ENCODE measurements at regions not wholly inside any gene's neighbourhood (a gene's known extent, or its start where the extent isn't known, plus 50 kb on each side); places are given as distances from the start of the nearest gene placed in this dataset.
A peak's percentile ranks its signal among the peaks of the same experiment; 100 is the strongest.

DNA sequence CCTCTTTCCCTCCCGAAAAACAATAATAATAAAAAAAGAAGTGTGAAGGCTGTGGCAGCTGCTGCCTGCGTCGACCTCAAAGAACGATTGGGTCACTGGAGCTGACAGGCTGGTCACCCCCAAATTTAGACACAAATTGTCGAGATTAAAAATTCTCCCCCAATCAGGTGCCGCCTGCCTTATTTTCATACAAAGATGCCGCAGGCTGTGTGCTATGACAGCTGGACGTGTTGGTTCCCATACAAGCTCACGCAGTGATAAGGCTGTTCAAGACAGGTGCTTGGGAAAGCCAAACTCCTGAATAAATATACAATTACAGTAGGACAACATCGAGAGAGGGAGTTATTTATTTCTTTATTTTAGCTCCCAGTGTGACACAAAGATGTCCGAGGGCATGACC is 1041.8 kb downstream of the VRK1 start:
- DNase-seq = no peak

DNA sequence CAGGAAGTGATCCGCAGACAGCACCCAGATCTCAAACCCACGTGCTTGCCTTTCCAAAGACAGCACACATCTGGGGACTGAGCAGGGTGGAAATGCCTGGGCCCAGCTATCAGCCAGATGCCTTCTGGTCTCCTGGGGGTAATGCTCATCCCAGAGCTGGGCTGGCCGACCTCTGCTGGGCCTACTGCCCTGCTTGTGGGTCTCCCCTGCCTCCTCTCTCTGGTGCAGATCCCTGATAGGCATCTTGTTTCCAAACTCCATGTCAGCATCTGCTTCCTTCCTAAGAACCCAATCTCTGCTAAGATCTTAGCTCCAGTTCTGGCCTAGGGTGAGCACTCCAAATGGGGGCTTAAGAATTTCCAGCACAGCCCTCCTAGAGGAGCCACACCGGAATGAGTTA is 1043.0 kb downstream of the VRK1 start:
- DNase-seq = no peak

- no peak for DNase-seq
Measured at GRCh38 chr14:97841762-97842161, 1044.6 kb downstream of the VRK1 start.

GRCh38 chr14:97843066-97843465 is 1045.9 kb downstream of the VRK1 start:
- DNase-seq = no peak

DNA sequence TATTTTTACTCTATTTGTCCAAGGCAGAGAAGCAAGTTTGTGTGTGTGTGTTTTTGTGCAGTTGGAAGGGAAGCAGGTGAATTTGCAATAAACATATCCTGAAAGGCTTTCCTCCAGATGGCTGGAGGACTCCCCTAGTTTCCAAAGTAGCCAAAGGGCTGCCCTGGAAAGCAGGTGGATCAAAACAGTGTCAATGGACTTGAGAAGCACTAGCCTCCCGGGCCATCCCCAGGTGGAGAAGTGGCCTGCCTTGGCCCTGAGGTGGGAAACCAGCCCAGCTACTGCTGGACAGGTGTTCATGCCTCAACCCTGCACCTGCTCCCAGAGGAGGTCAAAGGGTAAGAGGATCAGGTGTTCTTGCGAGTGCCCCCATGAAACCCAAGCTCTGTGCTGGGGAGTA is 1046.9 kb downstream of the VRK1 start:
- no peak for DNase-seq

DNA sequence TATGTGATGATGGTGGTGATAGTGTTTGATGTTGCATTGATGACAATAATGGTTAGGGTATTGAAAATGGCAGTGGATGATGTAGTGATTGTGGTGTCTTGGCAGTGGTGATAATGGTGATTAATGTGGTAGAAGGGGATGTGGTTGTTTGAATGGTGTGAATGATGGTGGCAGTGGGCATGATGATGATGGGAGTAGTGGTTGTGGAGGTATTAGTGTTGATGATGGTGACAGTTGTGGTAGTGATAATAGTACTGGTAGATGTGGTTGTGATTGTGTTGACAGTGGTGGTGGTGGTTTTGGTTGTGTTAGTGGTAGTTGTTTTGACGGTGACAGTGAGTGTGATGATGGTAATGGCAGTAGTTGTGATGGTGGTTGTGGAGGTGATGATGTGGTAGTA is 1049.0 kb downstream of the VRK1 start:
- peak; percentile 20 for DNase-seq

- no peak for DNase-seq
Measured at GRCh38 chr14:97848317-97848980, 1051.3 kb downstream of the VRK1 start.

- DNase-seq = no peak
Measured at GRCh38 chr14:97850466-97850865, 1053.3 kb downstream of the VRK1 start.

- no peak for DNase-seq
Measured at GRCh38 chr14:97850886-97851285, 1053.7 kb downstream of the VRK1 start.

GRCh38 chr14:97851428-97851995 is 1054.3 kb downstream of the VRK1 start:
- no peak for DNase-seq

GRCh38 chr14:97854918-97855317 is 1057.7 kb downstream of the VRK1 start:
- DNase-seq = no peak

DNA sequence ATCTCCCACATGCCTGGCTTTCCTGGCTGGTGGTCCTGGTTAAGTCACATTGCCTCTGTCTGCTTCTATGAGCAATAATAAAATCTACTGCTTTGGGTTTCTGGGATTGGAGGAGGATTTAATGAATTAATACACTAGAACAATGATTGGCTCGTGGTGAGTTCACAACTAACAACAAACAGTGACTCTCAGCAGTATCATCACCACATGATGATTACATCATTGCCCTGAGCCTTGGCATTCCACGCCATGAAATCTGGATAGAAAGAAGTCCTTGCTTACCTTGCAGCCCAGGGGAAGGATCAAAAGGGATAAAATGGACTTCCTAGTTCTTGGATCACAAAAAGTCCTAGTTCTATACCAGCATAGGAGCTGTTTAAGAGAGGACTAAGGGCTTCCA is 1069.0 kb downstream of the VRK1 start:
- no peak for DNase-seq

- no peak for DNase-seq
Measured at GRCh38 chr14:97866664-97867063, 1069.5 kb downstream of the VRK1 start.

GRCh38 chr14:97873291-97873690 is 1076.1 kb downstream of the VRK1 start:
- DNase-seq = no peak

DNA sequence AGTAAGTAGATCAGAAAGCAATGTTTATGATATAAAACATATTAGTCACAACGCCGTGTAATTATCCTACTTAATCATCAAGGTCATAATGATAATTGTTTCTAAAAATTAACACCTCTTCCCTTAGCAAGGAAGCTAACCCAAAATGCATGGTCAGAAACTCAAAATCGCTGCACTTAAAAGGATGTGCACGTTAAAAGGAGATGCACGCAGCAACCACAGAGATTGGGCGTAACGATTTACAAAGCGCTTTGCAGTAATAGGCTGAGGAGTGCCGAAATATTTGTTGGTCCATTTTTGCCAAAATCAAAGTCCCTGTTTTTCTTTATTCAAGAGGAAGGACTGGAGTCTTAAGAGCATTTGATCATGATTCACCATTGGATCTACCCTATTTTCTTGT is 1077.2 kb downstream of the VRK1 start:
- DNase-seq = no peak

DNA sequence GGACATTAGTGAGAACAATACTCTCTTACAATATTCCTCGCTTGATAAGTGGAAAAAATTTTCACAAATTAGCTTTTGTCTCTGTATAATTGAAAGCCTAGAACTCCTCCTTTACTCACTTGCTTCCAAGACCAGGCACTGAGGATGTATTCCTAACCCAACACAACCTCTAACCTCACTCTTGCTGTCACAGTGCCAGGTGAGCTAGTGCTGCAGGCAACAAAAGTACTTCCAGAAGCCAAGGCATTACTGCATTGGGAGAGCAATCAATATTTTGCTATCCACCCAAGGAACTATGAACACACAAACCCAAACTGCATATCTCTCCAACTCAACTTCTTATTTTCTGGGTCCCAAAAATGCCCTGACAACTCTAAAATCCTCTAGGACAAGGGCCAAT is 1081.0 kb downstream of the VRK1 start:
- DNase-seq = no peak

DNA sequence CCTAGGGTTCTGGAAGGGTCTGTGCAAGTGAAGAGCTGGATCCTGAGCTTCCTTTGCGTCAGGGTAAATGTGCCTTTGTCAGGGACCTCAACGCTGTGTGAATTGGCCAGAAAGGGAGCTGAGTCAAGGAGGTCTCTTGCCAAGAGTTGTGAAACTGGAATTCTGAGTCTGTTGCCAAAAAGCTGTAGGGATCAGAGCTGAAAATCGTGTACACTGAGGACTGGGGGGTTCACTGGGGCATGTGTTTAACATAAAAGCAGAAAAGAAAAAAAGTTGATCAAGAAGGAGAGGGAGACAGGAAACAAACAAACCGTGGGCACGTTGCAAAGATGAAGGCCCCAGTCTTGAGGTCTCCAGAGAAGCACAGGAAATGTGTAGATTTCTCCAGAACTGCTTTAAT is 1081.5 kb downstream of the VRK1 start:
- DNase-seq = peak; percentile 15

- DNase-seq = no peak
Measured at GRCh38 chr14:97887690-97888089, 1090.5 kb downstream of the VRK1 start.

DNA sequence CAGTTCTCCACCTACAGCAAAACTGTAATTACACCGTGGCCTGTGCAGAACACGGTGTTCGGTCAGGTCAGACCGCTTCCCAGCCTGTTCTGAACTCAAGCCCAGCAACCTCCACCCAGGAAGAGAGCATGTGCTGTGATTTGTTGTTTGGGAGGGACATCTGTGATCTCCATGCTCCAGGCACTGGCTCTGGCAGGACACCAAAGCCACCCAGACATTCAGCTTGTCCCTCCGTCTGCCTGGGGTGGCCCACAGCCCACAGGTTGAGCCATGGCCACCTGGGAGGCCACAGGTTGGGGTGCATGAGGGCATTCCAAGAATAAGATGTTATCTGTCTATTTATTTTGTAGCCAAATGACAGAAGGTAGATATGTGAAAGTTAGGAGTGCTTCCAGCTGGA is 1091.1 kb downstream of the VRK1 start:
- no peak for DNase-seq

GRCh38 chr14:97891515-97891914 is 1094.3 kb downstream of the VRK1 start:
- DNase-seq = no peak

- no peak for DNase-seq
Measured at GRCh38 chr14:97894552-97894951, 1097.4 kb downstream of the VRK1 start.

GRCh38 chr14:97900196-97900854 is 1103.1 kb downstream of the VRK1 start:
- no peak for DNase-seq

DNA sequence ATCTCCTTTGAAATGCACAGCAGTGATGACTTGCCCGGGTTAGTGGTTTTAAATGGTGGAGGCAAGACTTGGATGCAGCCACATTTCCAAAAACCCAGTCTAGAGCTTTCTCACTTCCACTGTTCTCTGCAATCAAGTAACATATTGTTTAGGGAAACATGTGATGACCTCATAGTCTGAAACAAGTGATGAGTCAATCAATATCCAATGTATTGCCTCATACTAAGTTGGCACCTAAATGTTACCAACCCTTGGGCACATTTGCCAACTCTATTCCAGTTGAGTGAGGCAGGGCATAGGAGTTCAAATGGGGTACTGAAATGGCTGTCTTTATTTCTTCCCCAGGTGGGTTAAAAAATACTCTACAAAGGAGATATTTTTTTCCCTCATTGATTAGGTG is 1105.4 kb downstream of the VRK1 start:
- DNase-seq = no peak

- no peak for DNase-seq
Measured at GRCh38 chr14:97903821-97904220, 1106.6 kb downstream of the VRK1 start.

DNA sequence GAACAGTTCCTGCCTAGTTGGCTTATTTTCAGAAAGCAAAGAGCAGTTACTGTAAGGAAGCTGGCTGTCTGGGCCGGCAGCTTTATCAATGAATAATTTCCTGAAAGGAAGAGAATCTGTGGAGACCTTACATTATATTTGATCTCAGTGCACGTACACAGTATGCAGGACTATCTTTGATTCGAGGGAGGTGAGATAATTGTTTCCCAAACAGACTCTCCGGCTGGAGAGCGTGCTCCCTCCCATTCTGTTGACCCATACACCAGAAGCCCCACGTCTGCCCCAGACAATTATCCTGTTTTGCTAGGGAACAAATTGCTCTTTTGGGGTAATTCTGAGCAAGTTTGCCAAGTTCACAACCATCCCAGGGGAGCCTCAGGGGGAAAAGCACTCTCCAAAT is 1115.0 kb downstream of the VRK1 start:
- no peak for DNase-seq

Measured in CD4-positive, alpha-beta T cell treated with Interleukin-10 for 1 hour (primary cell).